ENCODE measurements at regions not wholly inside any gene's neighbourhood (a gene's known extent, or its start where the extent isn't known, plus 50 kb on each side); places are given as distances from the start of the nearest gene placed in this dataset.

DNA sequence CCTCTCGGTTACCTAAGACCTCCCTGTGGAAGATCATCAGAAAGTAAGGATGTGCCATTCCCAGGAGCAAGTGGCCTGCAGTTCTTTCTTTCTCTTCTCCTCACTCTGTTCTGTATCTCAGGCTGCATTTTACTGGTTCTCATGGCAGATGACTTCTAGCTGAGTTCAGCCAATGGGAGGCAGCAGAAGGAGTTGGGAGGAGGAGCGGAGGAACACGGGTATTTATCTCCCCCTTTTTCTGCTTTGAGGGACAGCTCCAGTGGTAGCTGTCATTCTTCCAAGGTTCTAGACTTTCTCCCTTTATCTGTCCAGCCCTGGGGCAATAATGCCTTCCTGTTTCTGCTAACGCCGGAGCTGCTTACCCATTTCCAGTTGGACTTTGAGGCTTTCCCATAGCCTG lies 339.9 kb downstream of the NR2F2 start:
- Histone ChIP-seq H3K9ac (ENCODE audit: low read length) (no peak overlapping the region), H3K9me3 (replicated peaks; ENCODE audit: insufficient read depth, low read length) (no peaks in the 10 kb centered on the region), H3K27me3 (replicated peaks; ENCODE audit: insufficient read depth, low read length) (no peaks in the 10 kb centered on the region), H2AFZ (ENCODE audit: low read length) (no peak overlapping the region), H3K27ac (ENCODE audit: low read length) (no peak overlapping the region), H4K20me1 (ENCODE audit: insufficient read depth, low read length) (no peaks in the 10 kb centered on the region), H3K9me2 (replicated peaks; ENCODE audit: insufficient read depth, low read length) (no peaks in the 10 kb centered on the region), H3K4me3 (ENCODE audit: low read length) (no peak overlapping the region), H3K36me3 (replicated peaks; ENCODE audit: insufficient read depth, low read length) (no peaks in the 10 kb centered on the region), H3K4me1 (ENCODE audit: low read length) (no peaks in the 10 kb centered on the region), H3K4me2 (ENCODE audit: low read depth, low read length) (no peak overlapping the region), H3F3A (ENCODE audit: insufficient read depth, low read length) (no peaks in the 10 kb centered on the region), H3K79me2 (ENCODE audit: low read length) (no peaks in the 10 kb centered on the region)
- TF ChIP-seq EZH2phosphoT487 (IDR thresholded peaks at IDR 0.05; ENCODE audit: low read length) = no peak
- no peak for TF ChIP-seq EZH2 (optimal IDR thresholded peaks at IDR 0.05; ENCODE audit: low read depth, low read length)
- TF ChIP-seq, protein P1, sequence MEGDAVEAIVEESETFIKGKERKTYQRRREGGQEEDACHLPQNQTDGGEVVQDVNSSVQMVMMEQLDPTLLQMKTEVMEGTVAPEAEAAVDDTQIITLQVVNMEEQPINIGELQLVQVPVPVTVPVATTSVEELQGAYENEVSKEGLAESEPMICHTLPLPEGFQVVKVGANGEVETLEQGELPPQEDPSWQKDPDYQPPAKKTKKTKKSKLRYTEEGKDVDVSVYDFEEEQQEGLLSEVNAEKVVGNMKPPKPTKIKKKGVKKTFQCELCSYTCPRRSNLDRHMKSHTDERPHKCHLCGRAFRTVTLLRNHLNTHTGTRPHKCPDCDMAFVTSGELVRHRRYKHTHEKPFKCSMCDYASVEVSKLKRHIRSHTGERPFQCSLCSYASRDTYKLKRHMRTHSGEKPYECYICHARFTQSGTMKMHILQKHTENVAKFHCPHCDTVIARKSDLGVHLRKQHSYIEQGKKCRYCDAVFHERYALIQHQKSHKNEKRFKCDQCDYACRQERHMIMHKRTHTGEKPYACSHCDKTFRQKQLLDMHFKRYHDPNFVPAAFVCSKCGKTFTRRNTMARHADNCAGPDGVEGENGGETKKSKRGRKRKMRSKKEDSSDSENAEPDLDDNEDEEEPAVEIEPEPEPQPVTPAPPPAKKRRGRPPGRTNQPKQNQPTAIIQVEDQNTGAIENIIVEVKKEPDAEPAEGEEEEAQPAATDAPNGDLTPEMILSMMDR (IDR thresholded peaks at IDR 0.05; ENCODE audit: low read length) = no peak
- DNase-seq = no peak

DNA sequence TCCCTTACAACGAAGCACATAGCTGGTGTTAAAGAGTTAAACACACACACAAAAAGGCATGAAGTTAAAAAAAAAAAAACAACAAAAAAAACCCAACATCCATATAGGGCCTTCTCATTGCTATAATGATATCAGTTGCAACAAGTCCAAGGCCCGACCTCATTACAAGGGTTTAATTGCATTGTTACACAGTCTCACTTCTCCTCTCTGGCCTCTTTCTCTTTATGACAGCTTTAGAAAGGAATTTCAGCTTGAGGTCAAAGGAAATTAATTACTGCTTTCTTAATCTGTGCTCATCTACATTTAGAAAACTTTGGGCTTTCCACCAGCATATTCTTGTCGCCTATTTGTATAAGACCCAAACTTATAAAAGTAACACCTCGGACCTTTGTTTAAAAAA lies 342.1 kb downstream of the NR2F2 start:
- H4K20me1 ChIP-seq (ENCODE audit: insufficient read depth, low read length) = no peaks in the 10 kb centered on the region

DNA sequence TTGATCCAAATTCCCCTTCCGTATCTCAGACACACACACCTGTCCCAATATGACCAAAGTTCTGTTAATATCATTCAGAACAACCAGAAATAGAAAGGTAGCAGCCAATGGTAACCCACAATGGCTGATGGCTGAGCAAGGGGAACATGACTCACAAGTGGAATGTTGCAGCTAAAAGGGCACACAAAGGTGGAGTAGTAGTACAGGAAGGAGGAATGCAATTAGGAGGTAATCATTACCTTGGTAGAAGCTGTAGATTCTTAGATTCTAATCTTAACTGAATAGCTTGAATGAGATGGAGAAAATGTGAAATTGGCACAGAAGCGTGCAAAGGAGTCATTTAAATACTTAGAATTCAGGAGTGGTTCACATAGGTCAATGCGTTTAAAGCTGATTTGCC lies 347.9 kb downstream of the NR2F2 start:
- Histone ChIP-seq H3K9me3 (replicated peaks; ENCODE audit: insufficient read depth, low read length) (no peaks in the 10 kb centered on the region), H3K9me2 (replicated peaks; ENCODE audit: insufficient read depth, low read length) (no peaks in the 10 kb centered on the region), H3K4me1 (ENCODE audit: low read length) (no peaks in the 10 kb centered on the region), H3K4me3 (ENCODE audit: low read length) (no peak overlapping the region), H3K4me2 (ENCODE audit: low read depth, low read length) (no peak overlapping the region), H3K9ac (ENCODE audit: low read length) (no peak overlapping the region), H4K20me1 (ENCODE audit: insufficient read depth, low read length) (no peaks in the 10 kb centered on the region), H3F3A (ENCODE audit: insufficient read depth, low read length) (no peaks in the 10 kb centered on the region), H3K27ac (ENCODE audit: low read length) (no peak overlapping the region), H3K36me3 (replicated peaks; ENCODE audit: insufficient read depth, low read length) (no peaks in the 10 kb centered on the region), H2AFZ (ENCODE audit: low read length) (no peak overlapping the region), H3K27me3 (replicated peaks; ENCODE audit: insufficient read depth, low read length) (no peaks in the 10 kb centered on the region), H3K79me2 (ENCODE audit: low read length) (no peaks in the 10 kb centered on the region)
- TF ChIP-seq EZH2phosphoT487 (IDR thresholded peaks at IDR 0.05; ENCODE audit: low read length) (no peak), EZH2 (optimal IDR thresholded peaks at IDR 0.05; ENCODE audit: low read depth, low read length) (no peak)
- TF ChIP-seq, protein P1 (IDR thresholded peaks at IDR 0.05; ENCODE audit: low read length) = no peak
- DNase-seq = no peak

More for the DNA sequence above, 342.1 kb downstream of the NR2F2 start:
- TF ChIP-seq EZH2 (optimal IDR thresholded peaks at IDR 0.05; ENCODE audit: low read depth, low read length) (no peak), EZH2phosphoT487 (IDR thresholded peaks at IDR 0.05; ENCODE audit: low read length) (no peak)
- TF ChIP-seq, protein P1 (IDR thresholded peaks at IDR 0.05; ENCODE audit: low read length) = no peak
- no peaks in the 10 kb centered on the region for H3K27me3 ChIP-seq (replicated peaks; ENCODE audit: insufficient read depth, low read length)
- no peak overlapping the region for H3K4me3 ChIP-seq (ENCODE audit: low read length)
- no peak overlapping the region for H2AFZ ChIP-seq (ENCODE audit: low read length)
- no peaks in the 10 kb centered on the region for H3K4me1 ChIP-seq (ENCODE audit: low read length)
- no peak overlapping the region for H3K4me2 ChIP-seq (ENCODE audit: low read depth, low read length)
- no peaks in the 10 kb centered on the region for H3K9me3 ChIP-seq (replicated peaks; ENCODE audit: insufficient read depth, low read length)
- no peaks in the 10 kb centered on the region for H3K79me2 ChIP-seq (ENCODE audit: low read length)
- no peaks in the 10 kb centered on the region for H3F3A ChIP-seq (ENCODE audit: insufficient read depth, low read length)
- H3K9ac ChIP-seq (ENCODE audit: low read length) = no peak overlapping the region
- H3K36me3 ChIP-seq (replicated peaks; ENCODE audit: insufficient read depth, low read length) = no peaks in the 10 kb centered on the region
- DNase-seq = no peak
- no peak overlapping the region for H3K27ac ChIP-seq (ENCODE audit: low read length)
- no peaks in the 10 kb centered on the region for H3K9me2 ChIP-seq (replicated peaks; ENCODE audit: insufficient read depth, low read length)

Data from MM.1S (cell line).